ENCODE measurements at regions not wholly inside any gene's neighbourhood (a gene's known extent, or its start where the extent isn't known, plus 50 kb on each side); places are given as distances from the start of the nearest gene placed in this dataset.

DNA sequence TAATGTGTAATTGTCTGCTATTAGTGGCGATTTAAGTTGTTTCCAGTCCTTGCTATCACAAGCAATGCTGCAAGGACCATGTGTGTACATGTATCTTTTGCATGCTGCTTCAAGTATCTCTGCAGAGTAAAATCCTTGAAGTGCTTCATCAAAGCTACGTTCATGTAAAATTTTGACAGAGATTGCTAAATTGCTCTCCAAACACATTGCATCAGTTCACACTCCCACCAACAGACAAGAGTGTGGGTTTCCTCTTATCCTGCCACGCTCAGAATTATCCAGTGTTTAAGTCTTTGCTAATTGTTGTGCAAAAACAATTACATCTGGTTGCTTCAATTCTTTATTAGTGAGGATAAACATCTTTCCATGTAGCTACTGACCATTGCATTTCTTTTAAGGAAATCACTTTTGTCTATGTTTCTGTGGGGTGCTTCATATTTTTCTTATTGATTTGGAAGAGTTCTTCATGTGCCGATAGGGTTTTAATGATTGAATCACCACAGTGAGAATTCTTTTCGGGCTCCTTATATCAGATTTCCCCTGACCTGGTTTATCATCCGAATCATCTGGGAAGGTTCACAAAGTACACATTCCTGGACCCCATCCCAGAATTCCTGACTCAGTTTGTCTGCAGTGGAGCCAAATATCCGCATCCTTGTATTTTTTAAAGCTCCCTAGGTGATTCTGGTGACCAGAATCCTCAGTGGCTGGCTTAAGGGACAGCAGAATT lies 56.3 kb upstream of the GALNT2 start:
- TF ChIP-seq, protein P1, sequence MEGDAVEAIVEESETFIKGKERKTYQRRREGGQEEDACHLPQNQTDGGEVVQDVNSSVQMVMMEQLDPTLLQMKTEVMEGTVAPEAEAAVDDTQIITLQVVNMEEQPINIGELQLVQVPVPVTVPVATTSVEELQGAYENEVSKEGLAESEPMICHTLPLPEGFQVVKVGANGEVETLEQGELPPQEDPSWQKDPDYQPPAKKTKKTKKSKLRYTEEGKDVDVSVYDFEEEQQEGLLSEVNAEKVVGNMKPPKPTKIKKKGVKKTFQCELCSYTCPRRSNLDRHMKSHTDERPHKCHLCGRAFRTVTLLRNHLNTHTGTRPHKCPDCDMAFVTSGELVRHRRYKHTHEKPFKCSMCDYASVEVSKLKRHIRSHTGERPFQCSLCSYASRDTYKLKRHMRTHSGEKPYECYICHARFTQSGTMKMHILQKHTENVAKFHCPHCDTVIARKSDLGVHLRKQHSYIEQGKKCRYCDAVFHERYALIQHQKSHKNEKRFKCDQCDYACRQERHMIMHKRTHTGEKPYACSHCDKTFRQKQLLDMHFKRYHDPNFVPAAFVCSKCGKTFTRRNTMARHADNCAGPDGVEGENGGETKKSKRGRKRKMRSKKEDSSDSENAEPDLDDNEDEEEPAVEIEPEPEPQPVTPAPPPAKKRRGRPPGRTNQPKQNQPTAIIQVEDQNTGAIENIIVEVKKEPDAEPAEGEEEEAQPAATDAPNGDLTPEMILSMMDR (conservative IDR thresholded peaks at IDR 0.05), result no peak

DNA sequence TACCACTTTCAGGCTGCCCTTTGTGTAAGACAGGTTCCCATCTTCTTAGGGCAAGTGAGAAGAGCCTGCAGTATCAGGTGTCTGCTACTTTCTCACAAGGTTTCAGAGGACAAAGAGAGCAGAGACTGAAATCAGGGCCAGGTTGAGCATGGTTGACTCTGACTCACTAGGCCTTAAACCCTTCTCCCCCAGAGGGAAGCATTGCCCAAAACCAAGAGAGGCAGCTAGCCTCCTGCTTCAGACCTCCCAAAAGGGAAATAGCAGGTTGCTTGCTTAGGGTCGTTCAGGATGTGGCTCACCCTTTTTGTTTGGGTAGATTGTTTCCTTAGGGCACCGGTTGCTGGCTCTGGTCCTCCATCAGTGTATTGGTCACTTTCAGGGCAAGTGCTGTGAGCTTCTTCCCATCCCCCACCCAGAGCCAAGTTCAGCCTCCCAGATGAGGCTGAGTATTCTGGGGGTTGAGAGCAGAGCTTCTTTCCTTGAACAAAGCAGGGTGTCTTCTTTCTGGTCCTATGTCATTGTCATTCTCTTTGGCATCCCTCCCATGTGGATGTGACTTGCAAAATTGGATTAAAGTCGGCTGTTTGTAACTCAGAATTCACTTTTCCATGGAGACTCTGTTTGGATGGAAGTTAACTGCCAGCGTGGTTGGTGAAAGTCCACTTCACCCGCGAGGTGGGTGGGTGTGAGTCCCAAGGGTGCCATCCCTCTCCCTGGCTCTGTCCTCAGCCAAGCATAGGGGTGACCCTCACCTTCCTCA lies 55.5 kb upstream of the GALNT2 start:
- Mint-ChIP-seq H3K4me1 (no peaks in the 10 kb centered on the region), H3K9me3 (no peaks in the 10 kb centered on the region), H3K27ac (ENCODE audit: unreplicated experiment) (no peak overlapping the region), H3K27me3 (ENCODE audit: low read depth) (no peaks in the 10 kb centered on the region), H3K36me3 (ENCODE audit: low read depth) (no peaks in the 10 kb centered on the region), H3K4me3 (no peak overlapping the region)
- DNase-seq (ENCODE audit: low read depth, low spot score), result no peak
- TF ChIP-seq, protein P1 (conservative IDR thresholded peaks at IDR 0.05), result no peak

More for the DNA sequence above, 56.3 kb upstream of the GALNT2 start:
- no peaks in the 10 kb centered on the region for H3K36me3 Mint-ChIP-seq (ENCODE audit: low read depth)
- no peak for DNase-seq (ENCODE audit: low read depth, low spot score)
- H3K9me3 Mint-ChIP-seq, result no peaks in the 10 kb centered on the region
- H3K4me1 Mint-ChIP-seq, result no peaks in the 10 kb centered on the region
- no peaks in the 10 kb centered on the region for H3K27me3 Mint-ChIP-seq (ENCODE audit: low read depth)
- H3K27ac Mint-ChIP-seq (ENCODE audit: unreplicated experiment), result no peak overlapping the region
- H3K4me3 Mint-ChIP-seq, result no peak overlapping the region

DNA sequence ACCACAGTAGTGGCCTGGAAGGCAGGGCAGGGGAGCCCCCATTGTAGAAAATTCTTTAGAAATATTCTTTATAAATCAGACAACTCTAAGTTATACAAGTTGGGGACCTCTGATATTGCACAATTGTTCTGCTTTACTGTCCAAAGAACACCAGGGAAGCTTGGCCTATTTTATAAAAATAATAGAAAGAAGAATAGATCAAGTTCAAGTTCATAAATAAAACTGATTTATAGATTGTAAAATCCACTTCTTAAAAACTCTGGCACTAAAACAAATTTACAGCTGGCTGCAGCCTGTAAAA lies 55.0 kb upstream of the GALNT2 start:
- H3K27me3 Mint-ChIP-seq (ENCODE audit: low read depth), result no peaks in the 10 kb centered on the region
- no peak overlapping the region for H3K4me3 Mint-ChIP-seq
- no peaks in the 10 kb centered on the region for H3K4me1 Mint-ChIP-seq
- no peaks in the 10 kb centered on the region for H3K9me3 Mint-ChIP-seq
- no peaks in the 10 kb centered on the region for H3K36me3 Mint-ChIP-seq (ENCODE audit: low read depth)
- TF ChIP-seq, protein P1 (conservative IDR thresholded peaks at IDR 0.05), result no peak
- H3K27ac Mint-ChIP-seq (ENCODE audit: unreplicated experiment), result no peak overlapping the region
- DNase-seq (ENCODE audit: low read depth, low spot score), result no peak

DNA sequence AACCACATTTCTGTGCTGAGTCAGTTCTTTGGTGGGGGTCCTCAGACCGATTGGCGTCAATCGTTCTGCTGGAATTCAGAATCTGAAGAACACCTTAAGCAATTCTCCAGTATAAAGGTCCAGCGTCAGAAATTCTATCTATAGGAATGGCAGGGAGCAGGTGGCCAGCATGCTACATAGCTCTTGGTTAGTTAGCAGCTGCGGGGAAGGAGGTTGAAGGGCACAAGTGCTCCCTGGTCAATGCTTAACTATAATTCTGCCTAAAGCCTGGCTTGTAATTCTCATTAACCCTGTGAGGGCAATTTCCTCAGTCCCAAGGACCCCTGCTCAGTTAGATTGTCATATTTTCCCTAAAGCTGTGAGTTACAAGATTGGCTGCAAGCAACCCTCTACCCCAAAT lies 54.3 kb upstream of the GALNT2 start:
- Mint-ChIP-seq H3K4me3 (no peak overlapping the region), H3K27ac (ENCODE audit: unreplicated experiment) (no peak overlapping the region), H3K36me3 (ENCODE audit: low read depth) (no peaks in the 10 kb centered on the region), H3K4me1 (no peaks in the 10 kb centered on the region), H3K9me3 (no peaks in the 10 kb centered on the region), H3K27me3 (ENCODE audit: low read depth) (no peaks in the 10 kb centered on the region)
- no peak for DNase-seq (ENCODE audit: low read depth, low spot score)
- TF ChIP-seq, protein P1 (conservative IDR thresholded peaks at IDR 0.05), result no peak

DNA sequence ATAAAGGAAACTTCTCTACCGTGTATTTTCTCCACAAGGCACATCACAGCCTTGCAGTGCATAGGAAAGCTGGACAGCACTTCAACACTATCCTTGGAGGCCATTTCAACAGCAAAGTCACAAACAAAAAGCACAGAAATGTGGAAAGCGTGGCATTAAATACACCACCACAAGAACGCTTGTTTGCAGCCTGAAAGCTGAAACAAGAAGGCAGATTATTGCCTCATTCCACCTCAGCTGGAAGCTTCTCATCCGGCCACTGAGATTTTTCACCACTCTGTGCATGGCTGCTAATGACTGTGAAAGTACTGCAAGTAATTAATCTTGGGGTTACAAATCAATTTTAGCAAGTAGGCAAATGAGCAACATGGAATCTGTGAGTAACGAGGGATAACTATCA lies 50.9 kb upstream of the GALNT2 start:
- H3K9me3 Mint-ChIP-seq, result no peaks in the 10 kb centered on the region
- no peak overlapping the region for H3K27ac Mint-ChIP-seq (ENCODE audit: unreplicated experiment)
- TF ChIP-seq, protein P1 (conservative IDR thresholded peaks at IDR 0.05), result no peak
- H3K4me3 Mint-ChIP-seq, result no peak overlapping the region
- no peaks in the 10 kb centered on the region for H3K27me3 Mint-ChIP-seq (ENCODE audit: low read depth)
- no peaks in the 10 kb centered on the region for H3K36me3 Mint-ChIP-seq (ENCODE audit: low read depth)
- DNase-seq (ENCODE audit: low read depth, low spot score), result no peak
- no peaks in the 10 kb centered on the region for H3K4me1 Mint-ChIP-seq

All from neural crest cell (in vitro differentiated cells).